HEK293 (cell line): ENCODE measurements at regions not wholly inside any gene's neighbourhood (a gene's known extent, or its start where the extent isn't known, plus 50 kb on each side); places are given as distances from the start of the nearest gene placed in this dataset.

Experiments
- CTCF ChIA-PET: fragments of 350-600 bp; formaldehyde crosslinking; extraction: SDS; loops from one replicate; lab custom pipeline; 2021; ENCODE audit warnings: antibody characterized with exemption; lab: Yijun Ruan, JAX
- POLR2A ChIA-PET: fragments of 300-600 bp; formaldehyde crosslinking; extraction: SDS; loops from one replicate; lab custom pipeline; 2020; ENCODE audit warnings: antibody characterized with exemption, inconsistent platforms; lab: Yijun Ruan, JAX
- H3K27ac ChIP-seq: fragments of 200-500 bp; sonication (Bioruptor generic); 2 replicates; pipeline ENCODE4 v1.5.1; 2014; ENCODE audit warnings: low read depth, low read length, control low read depth, inconsistent platforms; ENCODE audit errors: extremely low read depth
- H3K36me3 ChIP-seq, 2 experiments: fragments of 200-500 bp in 1 of 2; sonication (Bioruptor generic) in 1 of 2; 1 replicate in 1 of 2; 2 replicates in 1 of 2; pipeline ENCODE4 v1.5.1; 2014 to 2017; ENCODE audit warnings: inconsistent platforms in 2 of 2, low read length in 2 of 2; ENCODE audit not compliant: control insufficient read depth in 2 of 2, insufficient read depth in 1 of 2
- H3K4me1 ChIP-seq: fragments of 200-500 bp; sonication (Bioruptor generic); 2 replicates; pipeline ENCODE4 v1.5.1; 2014; ENCODE audit warnings: mild to moderate bottlenecking, low read length, inconsistent platforms; ENCODE audit not compliant: control insufficient read depth, insufficient read depth
- H3K4me3 ChIP-seq: 2 replicates; pipeline ENCODE4 v1.5.1; 2011; ENCODE audit warnings: low read depth, mild to moderate bottlenecking, control low read depth, low read length, moderate library complexity
- H3K9me3 ChIP-seq: fragments of 200-500 bp; sonication (Bioruptor generic); 2 replicates; pipeline ENCODE4 v1.5.1; 2014; ENCODE audit warnings: low read depth, low read length, inconsistent platforms; ENCODE audit not compliant: control insufficient read depth, insufficient read depth
- IKZF3 ChIP-seq: fragments of 450-650 bp; IDR thresholded peaks from 2 replicates; pipeline ENCODE4 v1.5.0; 2018; ENCODE audit warnings: missing biosample characterization, mild to moderate bottlenecking, missing genetic modification characterization, moderate library complexity
- MZF1 ChIP-seq: fragments of 450-650 bp; formaldehyde crosslinking; IDR thresholded peaks from 2 replicates; pipeline ENCODE4 v1.5.1; 2017; ENCODE audit warnings: missing biosample characterization, missing genetic modification characterization, borderline replicate concordance
- RBAK ChIP-seq: fragments of 450-650 bp; formaldehyde crosslinking; IDR thresholded peaks from 2 replicates; pipeline ENCODE4 v1.5.1; 2016; ENCODE audit warnings: missing biosample characterization, missing genetic modification characterization
- ZBTB20 ChIP-seq: fragments of 450-650 bp; formaldehyde crosslinking; IDR thresholded peaks from 2 replicates; pipeline ENCODE4 v1.5.1; 2016; ENCODE audit warnings: missing biosample characterization, missing genetic modification characterization
- ZFHX2 ChIP-seq: fragments of 450-650 bp; formaldehyde crosslinking; conservative IDR thresholded peaks from 2 replicates; pipeline ENCODE4 v1.5.1; 2016; ENCODE audit warnings: missing biosample characterization, missing genetic modification characterization
- ZNF248 ChIP-seq: fragments of 450-650 bp; formaldehyde crosslinking; IDR thresholded peaks from 2 replicates; pipeline ENCODE4 v1.5.1; 2017; ENCODE audit warnings: missing biosample characterization, missing genetic modification characterization
- ZNF391 ChIP-seq: fragments of 450-650 bp; formaldehyde crosslinking; IDR thresholded peaks from 2 replicates; pipeline ENCODE4 v1.5.1; 2016; ENCODE audit warnings: low read depth, missing biosample characterization, missing genetic modification characterization, borderline replicate concordance
- TF ChIP-seq, protein P1 (sequence below): fragments of 450-650 bp; formaldehyde crosslinking; IDR thresholded peaks from 2 replicates; pipeline ENCODE4 v1.5.1; 2016; ENCODE audit warnings: missing biosample characterization, missing genetic modification characterization
- TF ChIP-seq, protein P2 (sequence below): fragments of 450-650 bp; formaldehyde crosslinking; IDR thresholded peaks from 2 replicates; pipeline ENCODE4 v1.5.1; 2016; ENCODE audit warnings: missing biosample characterization, missing genetic modification characterization
- TF ChIP-seq, protein P3 (sequence below): fragments of 450-650 bp; formaldehyde crosslinking; IDR thresholded peaks from 2 replicates; pipeline ENCODE4 v1.5.1; 2017; ENCODE audit warnings: missing biosample characterization, missing genetic modification characterization
- TF ChIP-seq, protein P4 (sequence below): fragments of 450-650 bp; formaldehyde crosslinking; IDR thresholded peaks from 2 replicates; pipeline ENCODE4 v1.5.1; 2016; ENCODE audit warnings: missing biosample characterization, missing genetic modification characterization
- TF ChIP-seq, protein P5 (sequence below): fragments of 450-650 bp; formaldehyde crosslinking; IDR thresholded peaks from 2 replicates; pipeline ENCODE4 v1.5.1; 2016; ENCODE audit warnings: missing biosample characterization, missing genetic modification characterization
- TF ChIP-seq, protein P6 (sequence below): fragments of 450-650 bp; formaldehyde crosslinking; IDR thresholded peaks from 2 replicates; pipeline ENCODE4 v1.5.1; 2016; ENCODE audit warnings: missing biosample characterization, missing genetic modification characterization

DNA sequence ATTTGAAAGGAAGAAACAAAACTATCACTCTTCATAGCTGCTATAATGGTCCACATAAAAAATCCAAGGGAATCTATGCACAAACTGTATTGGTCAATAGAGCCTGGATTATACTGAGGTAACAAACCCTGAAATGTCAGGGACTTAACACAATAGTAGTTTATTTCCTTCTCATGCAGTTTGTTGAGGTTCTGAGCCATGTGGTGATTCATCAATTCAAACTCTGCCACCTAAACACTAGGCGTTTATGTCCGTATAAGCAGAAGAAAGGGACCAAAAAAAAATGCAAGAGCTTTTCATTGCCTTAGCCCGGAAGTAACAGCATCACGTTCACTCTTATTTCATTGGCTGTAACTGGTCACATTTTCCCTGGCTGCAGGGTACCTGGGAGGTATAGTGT, 464.7 kb downstream of the ZSWIM6 start:
- no peak for TF ChIP-seq ZBTB20 (tag by site-specific recombination)
- TF ChIP-seq, protein P1, sequence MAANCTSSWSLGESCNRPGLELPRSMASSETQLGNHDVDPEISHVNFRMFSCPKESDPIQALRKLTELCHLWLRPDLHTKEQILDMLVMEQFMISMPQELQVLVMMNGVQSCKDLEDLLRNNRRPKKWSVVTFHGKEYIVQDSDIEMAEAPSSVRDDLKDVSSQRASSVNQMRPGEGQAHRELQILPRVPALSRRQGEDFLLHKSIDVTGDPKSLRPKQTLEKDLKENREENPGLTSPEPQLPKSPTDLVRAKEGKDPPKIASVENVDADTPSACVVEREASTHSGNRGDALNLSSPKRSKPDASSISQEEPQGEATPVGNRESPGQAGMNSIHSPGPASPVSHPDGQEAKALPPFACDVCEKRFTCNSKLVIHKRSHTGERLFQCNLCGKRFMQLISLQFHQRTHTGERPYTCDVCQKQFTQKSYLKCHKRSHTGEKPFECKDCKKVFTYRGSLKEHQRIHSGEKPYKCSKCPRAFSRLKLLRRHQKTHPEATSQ (tag by site-specific recombination) = no peak
- no peak for TF ChIP-seq ZNF248 (tag by site-specific recombination)
- no peak for TF ChIP-seq MZF1 (tag by site-specific recombination)
- TF ChIP-seq, protein P2, sequence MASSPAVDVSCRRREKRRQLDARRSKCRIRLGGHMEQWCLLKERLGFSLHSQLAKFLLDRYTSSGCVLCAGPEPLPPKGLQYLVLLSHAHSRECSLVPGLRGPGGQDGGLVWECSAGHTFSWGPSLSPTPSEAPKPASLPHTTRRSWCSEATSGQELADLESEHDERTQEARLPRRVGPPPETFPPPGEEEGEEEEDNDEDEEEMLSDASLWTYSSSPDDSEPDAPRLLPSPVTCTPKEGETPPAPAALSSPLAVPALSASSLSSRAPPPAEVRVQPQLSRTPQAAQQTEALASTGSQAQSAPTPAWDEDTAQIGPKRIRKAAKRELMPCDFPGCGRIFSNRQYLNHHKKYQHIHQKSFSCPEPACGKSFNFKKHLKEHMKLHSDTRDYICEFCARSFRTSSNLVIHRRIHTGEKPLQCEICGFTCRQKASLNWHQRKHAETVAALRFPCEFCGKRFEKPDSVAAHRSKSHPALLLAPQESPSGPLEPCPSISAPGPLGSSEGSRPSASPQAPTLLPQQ (tag by site-specific recombination) = no peak
- TF ChIP-seq IKZF3 = no peak
- TF ChIP-seq ZFHX2 (tag by site-specific recombination) = no peak
- TF ChIP-seq, protein P3, sequence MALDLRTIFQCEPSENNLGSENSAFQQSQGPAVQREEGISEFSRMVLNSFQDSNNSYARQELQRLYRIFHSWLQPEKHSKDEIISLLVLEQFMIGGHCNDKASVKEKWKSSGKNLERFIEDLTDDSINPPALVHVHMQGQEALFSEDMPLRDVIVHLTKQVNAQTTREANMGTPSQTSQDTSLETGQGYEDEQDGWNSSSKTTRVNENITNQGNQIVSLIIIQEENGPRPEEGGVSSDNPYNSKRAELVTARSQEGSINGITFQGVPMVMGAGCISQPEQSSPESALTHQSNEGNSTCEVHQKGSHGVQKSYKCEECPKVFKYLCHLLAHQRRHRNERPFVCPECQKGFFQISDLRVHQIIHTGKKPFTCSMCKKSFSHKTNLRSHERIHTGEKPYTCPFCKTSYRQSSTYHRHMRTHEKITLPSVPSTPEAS (tag by site-specific recombination) = no peak
- no peak for TF ChIP-seq RBAK (tag by site-specific recombination)
- TF ChIP-seq, protein P4, sequence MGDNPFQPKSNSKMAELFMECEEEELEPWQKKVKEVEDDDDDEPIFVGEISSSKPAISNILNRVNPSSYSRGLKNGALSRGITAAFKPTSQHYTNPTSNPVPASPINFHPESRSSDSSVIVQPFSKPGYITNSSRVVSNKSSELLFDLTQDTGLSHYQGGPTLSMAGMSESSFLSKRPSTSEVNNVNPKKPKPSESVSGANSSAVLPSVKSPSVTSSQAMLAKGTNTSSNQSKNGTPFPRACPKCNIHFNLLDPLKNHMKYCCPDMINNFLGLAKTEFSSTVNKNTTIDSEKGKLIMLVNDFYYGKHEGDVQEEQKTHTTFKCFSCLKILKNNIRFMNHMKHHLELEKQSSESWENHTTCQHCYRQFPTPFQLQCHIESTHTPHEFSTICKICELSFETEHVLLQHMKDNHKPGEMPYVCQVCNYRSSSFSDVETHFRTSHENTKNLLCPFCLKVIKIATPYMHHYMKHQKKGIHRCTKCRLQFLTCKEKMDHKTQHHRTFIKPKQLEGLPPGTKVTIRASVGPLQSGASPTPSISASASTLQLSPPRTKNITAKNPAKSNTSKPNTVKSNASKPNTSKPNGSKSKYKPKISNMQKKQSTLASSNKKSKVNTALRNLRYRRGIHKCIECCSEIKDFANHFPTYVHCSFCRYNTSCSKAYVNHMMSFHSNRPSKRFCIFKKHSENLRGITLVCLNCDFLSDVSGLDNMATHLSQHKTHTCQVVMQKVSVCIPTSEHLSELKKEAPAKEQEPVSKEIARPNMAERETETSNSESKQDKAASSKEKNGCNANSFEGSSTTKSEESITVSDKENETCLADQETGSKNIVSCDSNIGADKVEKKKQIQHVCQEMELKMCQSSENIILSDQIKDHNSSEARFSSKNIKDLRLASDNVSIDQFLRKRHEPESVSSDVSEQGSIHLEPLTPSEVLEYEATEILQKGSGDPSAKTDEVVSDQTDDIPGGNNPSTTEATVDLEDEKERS (tag by site-specific recombination) = no peak
- no peak for TF ChIP-seq ZNF391
- no peaks in the 10 kb centered on the region for H3K36me3 ChIP-seq
- POLR2A ChIA-PET = no interaction called here
- H3K4me1 ChIP-seq = no peaks in the 10 kb centered on the region
- CTCF ChIA-PET = interaction anchor here (1.1 kb wide), 1 partner anchor 10 kb away, joined by 3 read pairs; no protein-coding TSS in a partner anchor
- no peak overlapping the region for H3K4me3 ChIP-seq
- no peaks in the 10 kb centered on the region for H3K9me3 ChIP-seq
- H3K27ac ChIP-seq = no peak overlapping the region

DNA sequence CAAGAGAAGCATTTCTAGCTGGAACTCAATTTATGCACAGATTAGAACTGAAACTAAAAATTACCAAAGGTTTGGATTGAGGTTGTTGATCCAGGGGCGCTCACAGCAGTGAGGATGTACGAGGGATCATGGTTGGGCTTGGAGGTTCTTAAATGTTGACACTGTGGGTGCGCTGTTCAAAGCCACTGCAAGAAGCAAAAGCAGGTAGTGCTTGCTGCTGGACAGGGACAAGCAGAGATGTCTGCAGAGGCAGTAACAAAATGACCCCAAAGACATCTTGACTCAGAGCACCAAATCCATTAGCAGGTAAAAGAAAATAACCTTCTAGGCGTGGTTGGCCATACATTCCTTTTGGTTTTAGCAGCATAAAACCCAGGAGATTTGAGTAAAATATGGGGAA, 468.4 kb downstream of the ZSWIM6 start:
- POLR2A ChIA-PET = no interaction called here
- no peaks in the 10 kb centered on the region for H3K9me3 ChIP-seq
- no peak overlapping the region for H3K27ac ChIP-seq
- CTCF ChIA-PET = interaction anchor here (0.9 kb wide), 1 partner anchor 32 kb away, joined by 3 read pairs; no protein-coding TSS in a partner anchor
- TF ChIP-seq, protein P5, sequence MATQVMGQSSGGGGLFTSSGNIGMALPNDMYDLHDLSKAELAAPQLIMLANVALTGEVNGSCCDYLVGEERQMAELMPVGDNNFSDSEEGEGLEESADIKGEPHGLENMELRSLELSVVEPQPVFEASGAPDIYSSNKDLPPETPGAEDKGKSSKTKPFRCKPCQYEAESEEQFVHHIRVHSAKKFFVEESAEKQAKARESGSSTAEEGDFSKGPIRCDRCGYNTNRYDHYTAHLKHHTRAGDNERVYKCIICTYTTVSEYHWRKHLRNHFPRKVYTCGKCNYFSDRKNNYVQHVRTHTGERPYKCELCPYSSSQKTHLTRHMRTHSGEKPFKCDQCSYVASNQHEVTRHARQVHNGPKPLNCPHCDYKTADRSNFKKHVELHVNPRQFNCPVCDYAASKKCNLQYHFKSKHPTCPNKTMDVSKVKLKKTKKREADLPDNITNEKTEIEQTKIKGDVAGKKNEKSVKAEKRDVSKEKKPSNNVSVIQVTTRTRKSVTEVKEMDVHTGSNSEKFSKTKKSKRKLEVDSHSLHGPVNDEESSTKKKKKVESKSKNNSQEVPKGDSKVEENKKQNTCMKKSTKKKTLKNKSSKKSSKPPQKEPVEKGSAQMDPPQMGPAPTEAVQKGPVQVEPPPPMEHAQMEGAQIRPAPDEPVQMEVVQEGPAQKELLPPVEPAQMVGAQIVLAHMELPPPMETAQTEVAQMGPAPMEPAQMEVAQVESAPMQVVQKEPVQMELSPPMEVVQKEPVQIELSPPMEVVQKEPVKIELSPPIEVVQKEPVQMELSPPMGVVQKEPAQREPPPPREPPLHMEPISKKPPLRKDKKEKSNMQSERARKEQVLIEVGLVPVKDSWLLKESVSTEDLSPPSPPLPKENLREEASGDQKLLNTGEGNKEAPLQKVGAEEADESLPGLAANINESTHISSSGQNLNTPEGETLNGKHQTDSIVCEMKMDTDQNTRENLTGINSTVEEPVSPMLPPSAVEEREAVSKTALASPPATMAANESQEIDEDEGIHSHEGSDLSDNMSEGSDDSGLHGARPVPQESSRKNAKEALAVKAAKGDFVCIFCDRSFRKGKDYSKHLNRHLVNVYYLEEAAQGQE (tag by site-specific recombination) = peak; percentile 56; the same call in 1 of the 2 replicates
- TF ChIP-seq, protein P6, sequence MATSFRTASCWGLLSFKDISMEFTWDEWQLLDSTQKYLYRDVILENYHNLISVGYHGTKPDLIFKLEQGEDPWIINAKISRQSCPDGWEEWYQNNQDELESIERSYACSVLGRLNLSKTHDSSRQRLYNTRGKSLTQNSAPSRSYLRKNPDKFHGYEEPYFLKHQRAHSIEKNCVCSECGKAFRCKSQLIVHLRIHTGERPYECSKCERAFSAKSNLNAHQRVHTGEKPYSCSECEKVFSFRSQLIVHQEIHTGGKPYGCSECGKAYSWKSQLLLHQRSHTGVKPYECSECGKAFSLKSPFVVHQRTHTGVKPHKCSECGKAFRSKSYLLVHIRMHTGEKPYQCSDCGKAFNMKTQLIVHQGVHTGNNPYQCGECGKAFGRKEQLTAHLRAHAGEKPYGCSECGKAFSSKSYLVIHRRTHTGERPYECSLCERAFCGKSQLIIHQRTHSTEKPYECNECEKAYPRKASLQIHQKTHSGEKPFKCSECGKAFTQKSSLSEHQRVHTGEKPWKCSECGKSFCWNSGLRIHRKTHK (tag by site-specific recombination) = no peak
- TF ChIP-seq, all 188 proteins: peak for 1
- Histone ChIP-seq H3K4me3 (no peak overlapping the region), H3K36me3 (no peaks in the 10 kb centered on the region), H3K4me1 (no peaks in the 10 kb centered on the region)
